ENCODE measurements at regions not wholly inside any gene's neighbourhood (a gene's known extent, or its start where the extent isn't known, plus 50 kb on each side); places are given as distances from the start of the nearest gene placed in this dataset.

DNA sequence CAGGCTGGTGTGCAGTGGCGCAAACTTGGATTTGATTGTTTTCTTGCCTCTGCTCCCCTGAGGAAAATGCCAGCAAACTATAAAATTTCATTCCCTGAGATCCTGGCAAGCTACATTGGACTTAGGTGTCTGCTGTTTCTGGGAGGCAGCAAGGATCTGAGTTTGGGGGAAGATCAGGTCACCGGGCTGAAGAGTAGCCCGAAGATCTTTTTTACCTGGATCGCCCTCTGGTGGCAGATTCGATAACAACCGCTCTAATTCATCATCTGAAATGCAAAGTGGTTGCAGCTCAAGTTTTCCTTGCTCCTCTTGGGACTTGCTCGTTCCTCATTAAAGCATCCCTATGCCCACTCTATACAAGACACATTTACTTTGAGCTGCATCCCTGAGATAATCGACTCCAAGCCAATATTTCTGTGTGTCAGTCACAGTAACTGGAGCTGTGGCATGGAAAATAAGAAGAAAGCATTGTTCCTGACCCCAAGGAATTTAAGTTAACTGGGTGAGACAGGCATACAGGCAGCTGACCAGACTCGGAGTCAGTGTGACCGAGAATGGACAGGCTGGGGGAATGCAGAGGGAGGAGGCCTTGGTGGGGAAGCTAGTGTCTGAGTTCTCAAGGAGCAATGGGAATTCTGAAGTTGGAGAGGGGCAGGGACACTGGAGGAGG is 131.8 kb upstream of the PROKR2 start:
- H3K9me3 Mint-ChIP-seq, result peaks cover 10% of the 10 kb centered on the region
- TF ChIP-seq, protein P1, sequence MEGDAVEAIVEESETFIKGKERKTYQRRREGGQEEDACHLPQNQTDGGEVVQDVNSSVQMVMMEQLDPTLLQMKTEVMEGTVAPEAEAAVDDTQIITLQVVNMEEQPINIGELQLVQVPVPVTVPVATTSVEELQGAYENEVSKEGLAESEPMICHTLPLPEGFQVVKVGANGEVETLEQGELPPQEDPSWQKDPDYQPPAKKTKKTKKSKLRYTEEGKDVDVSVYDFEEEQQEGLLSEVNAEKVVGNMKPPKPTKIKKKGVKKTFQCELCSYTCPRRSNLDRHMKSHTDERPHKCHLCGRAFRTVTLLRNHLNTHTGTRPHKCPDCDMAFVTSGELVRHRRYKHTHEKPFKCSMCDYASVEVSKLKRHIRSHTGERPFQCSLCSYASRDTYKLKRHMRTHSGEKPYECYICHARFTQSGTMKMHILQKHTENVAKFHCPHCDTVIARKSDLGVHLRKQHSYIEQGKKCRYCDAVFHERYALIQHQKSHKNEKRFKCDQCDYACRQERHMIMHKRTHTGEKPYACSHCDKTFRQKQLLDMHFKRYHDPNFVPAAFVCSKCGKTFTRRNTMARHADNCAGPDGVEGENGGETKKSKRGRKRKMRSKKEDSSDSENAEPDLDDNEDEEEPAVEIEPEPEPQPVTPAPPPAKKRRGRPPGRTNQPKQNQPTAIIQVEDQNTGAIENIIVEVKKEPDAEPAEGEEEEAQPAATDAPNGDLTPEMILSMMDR (IDR thresholded peaks at IDR 0.05), result peak; percentile 66
- H3K4me1 Mint-ChIP-seq, result no peaks in the 10 kb centered on the region
- DNase-seq, result peak; percentile 75
- peaks cover 15% of the 10 kb centered on the region for H3K27me3 Mint-ChIP-seq (ENCODE audit: low read depth, poor library complexity)
- no peaks in the 10 kb centered on the region for H3K36me3 Mint-ChIP-seq (ENCODE audit: low read depth)
- no peak overlapping the region for H3K27ac Mint-ChIP-seq
- H3K4me3 Mint-ChIP-seq, result no peak overlapping the region

DNA sequence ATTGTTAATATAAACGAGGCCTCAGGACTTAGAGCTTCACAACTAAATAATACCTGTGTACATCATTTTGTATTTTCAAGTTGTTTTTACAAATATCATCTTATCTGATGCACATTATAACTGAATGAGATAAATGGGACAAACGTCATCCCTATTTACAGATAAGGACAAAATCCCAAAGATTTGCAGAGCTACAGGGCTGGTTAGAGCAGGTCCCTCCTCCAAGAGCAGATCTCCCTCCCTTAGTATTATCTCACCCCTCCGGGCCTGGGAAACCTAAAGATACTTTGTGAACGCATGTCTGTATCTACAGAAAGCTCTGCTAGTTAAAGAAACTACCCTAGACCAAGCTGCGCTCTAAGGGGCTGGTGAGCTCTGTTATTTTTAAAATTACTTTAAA is 130.4 kb upstream of the PROKR2 start:
- H3K27me3 Mint-ChIP-seq (ENCODE audit: low read depth, poor library complexity), result peaks cover 24% of the 10 kb centered on the region
- peaks cover 8% of the 10 kb centered on the region for H3K9me3 Mint-ChIP-seq
- no peaks in the 10 kb centered on the region for H3K4me1 Mint-ChIP-seq
- TF ChIP-seq, protein P1 (IDR thresholded peaks at IDR 0.05), result no peak
- no peak overlapping the region for H3K27ac Mint-ChIP-seq
- DNase-seq, result no peak
- no peaks in the 10 kb centered on the region for H3K36me3 Mint-ChIP-seq (ENCODE audit: low read depth)
- H3K4me3 Mint-ChIP-seq, result no peak overlapping the region

- Mint-ChIP-seq H3K4me1 (no peaks in the 10 kb centered on the region), H3K27me3 (ENCODE audit: low read depth, poor library complexity) (peaks cover 31% of the 10 kb centered on the region), H3K36me3 (ENCODE audit: low read depth) (no peaks in the 10 kb centered on the region), H3K27ac (no peak overlapping the region), H3K4me3 (no peak overlapping the region), H3K9me3 (no peaks in the 10 kb centered on the region)
- no peak for DNase-seq
- TF ChIP-seq, protein P1 (IDR thresholded peaks at IDR 0.05), result no peak
Observed at GRCh38 chr20:5445611-5446010, 128.9 kb upstream of the PROKR2 start.

DNA sequence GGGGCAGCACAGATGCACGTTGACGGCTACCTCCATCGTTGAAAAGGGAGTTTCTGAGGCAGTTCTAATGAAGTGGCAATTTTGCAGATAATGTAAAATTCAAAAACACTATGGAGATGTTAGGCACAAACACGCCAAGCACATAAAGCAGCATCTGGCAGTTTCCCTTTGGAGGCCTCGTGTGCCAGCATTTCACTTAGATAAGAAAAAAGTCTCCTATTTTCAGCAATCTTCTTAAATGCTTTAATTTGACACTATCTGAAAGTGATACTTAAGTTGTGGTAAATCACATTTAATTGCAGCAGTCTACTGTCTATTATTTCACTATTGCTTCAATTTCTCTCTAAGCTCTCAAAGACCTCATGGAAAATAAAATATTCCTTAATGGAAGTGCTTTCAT is 125.3 kb upstream of the PROKR2 start:
- H3K27me3 Mint-ChIP-seq (ENCODE audit: low read depth, poor library complexity), result peaks cover 42% of the 10 kb centered on the region
- H3K4me3 Mint-ChIP-seq, result no peak overlapping the region
- no peak overlapping the region for H3K27ac Mint-ChIP-seq
- no peaks in the 10 kb centered on the region for H3K4me1 Mint-ChIP-seq
- H3K36me3 Mint-ChIP-seq (ENCODE audit: low read depth), result no peaks in the 10 kb centered on the region
- H3K9me3 Mint-ChIP-seq, result peaks cover 8% of the 10 kb centered on the region
- DNase-seq, result no peak
- TF ChIP-seq, protein P1 (IDR thresholded peaks at IDR 0.05), result no peak

- H3K27ac Mint-ChIP-seq, result no peak overlapping the region
- no peak overlapping the region for H3K4me3 Mint-ChIP-seq
- no peaks in the 10 kb centered on the region for H3K4me1 Mint-ChIP-seq
- no peaks in the 10 kb centered on the region for H3K36me3 Mint-ChIP-seq (ENCODE audit: low read depth)
- peaks cover 44% of the 10 kb centered on the region for H3K27me3 Mint-ChIP-seq (ENCODE audit: low read depth, poor library complexity)
- no peak for DNase-seq
- TF ChIP-seq, protein P1 (IDR thresholded peaks at IDR 0.05), result no peak
- peaks cover 5% of the 10 kb centered on the region for H3K9me3 Mint-ChIP-seq
Observed at GRCh38 chr20:5434116-5434515, 117.4 kb upstream of the PROKR2 start.

GRCh38 chr20:5433352-5433751 is 116.6 kb upstream of the PROKR2 start:
- Mint-ChIP-seq H3K4me3 (no peak overlapping the region), H3K9me3 (no peaks in the 10 kb centered on the region), H3K36me3 (ENCODE audit: low read depth) (no peaks in the 10 kb centered on the region), H3K27ac (no peak overlapping the region), H3K4me1 (no peaks in the 10 kb centered on the region), H3K27me3 (ENCODE audit: low read depth, poor library complexity) (peaks cover 41% of the 10 kb centered on the region)
- TF ChIP-seq, protein P1 (IDR thresholded peaks at IDR 0.05), result no peak
- DNase-seq, result no peak

Measured in nephron progenitor cell (in vitro differentiated cells).